HCT116 (cell line): ENCODE measurements at regions not wholly inside any gene's neighbourhood (a gene's known extent, or its start where the extent isn't known, plus 50 kb on each side); places are given as distances from the start of the nearest gene placed in this dataset.

Experiments used
- ATAC-seq: fragments of 200-7000 bp; cut with Tn5 transposase; 2 replicates; pipeline ENCODE4 v1.9.1; 2020; ENCODE audit warnings: mild to moderate bottlenecking, moderate library complexity
- BruUV-seq: library from RNA; stranded (reverse); fragments of 400-500 nt; replicated peaks from 2 replicates; lab custom pipeline; 2021; lab: Mats Ljungman, UMichigan
- CTCF ChIA-PET: fragments of 300-600 bp; sonication (Branson Sonifier 250); formaldehyde crosslinking; loops from one replicate; lab custom pipeline; 2021; ENCODE audit warnings: antibody characterized with exemption; lab: Charles Lee
- POLR2A ChIA-PET: fragments of 300-600, 350-600 bp; sonication (Branson Sonifier 250); formaldehyde crosslinking; loops from one replicate; lab custom pipeline; 2021; ENCODE audit warnings: antibody characterized with exemption; lab: Charles Lee
- RAD21 ChIA-PET, 2 experiments: fragments of 300-600 bp; sonication (Branson Sonifier 250); formaldehyde crosslinking; loops; one replicate each; lab custom pipeline; 2023; ENCODE audit warnings: low total read pairs in 2 of 2; ENCODE audit not compliant: uncharacterized antibody in 2 of 2, unreplicated experiment in 2 of 2, low non-redundant PET in 1 of 2; lab: Charles Lee
- DNase-seq: peaks from one replicate; pipeline ENCODE4 v3.0.0-alpha.2; 2010; ENCODE audit warnings: low read depth, low spot score
- H2AFZ ChIP-seq: fragments of 200-600 bp; shearing (Covaris generic), sonication (generic); 2 replicates; pipeline ENCODE4 v1.6.1; 2017; ENCODE audit warnings: low read depth, mixed run types, mixed read lengths, antibody characterized with exemption, low read length; ENCODE audit not compliant: poor library complexity, severe bottlenecking
- H3K27ac ChIP-seq: 2 replicates; pipeline ENCODE4 v1.5.1; 2012; ENCODE audit warnings: low read depth, low read length
- H3K27me3 ChIP-seq: fragments of 200-600 bp; sonication (generic); 2 replicates; pipeline ENCODE4 v1.6.1; 2016; ENCODE audit warnings: mixed run types, low read length, mixed read lengths; ENCODE audit not compliant: insufficient read depth
- H3K36me3 ChIP-seq, 2 experiments: fragments of 200-500 bp in 1 of 2; fragments of 200-600 bp in 1 of 2; sonication (Bioruptor generic) in 1 of 2; sonication (generic) in 1 of 2; 2 replicates each; pipeline versions ENCODE4 v1.5.1 to v1.6.1; 2014 to 2016; ENCODE audit warnings: low read length in 2 of 2, inconsistent platforms in 1 of 2, mixed read lengths in 1 of 2, mixed run types in 1 of 2; ENCODE audit not compliant: insufficient read depth in 2 of 2, control insufficient read depth in 1 of 2
- H3K4me1 ChIP-seq, 2 experiments: fragments of 200-600 bp in 1 of 2; sonication (generic) in 1 of 2; 2 replicates each; pipeline versions ENCODE4 v1.5.1 to v1.6.1; 2012 to 2017; ENCODE audit warnings: low read length in 2 of 2, inconsistent platforms in 1 of 2, mild to moderate bottlenecking in 1 of 2, mixed read lengths in 1 of 2, mixed run types in 1 of 2, moderate library complexity in 1 of 2; ENCODE audit not compliant: insufficient read depth in 2 of 2, control insufficient read depth in 1 of 2
- H3K4me2 ChIP-seq: fragments of 200-600 bp; sonication (generic); 2 replicates; pipeline ENCODE4 v1.6.1; 2017; ENCODE audit warnings: mixed run types, low read length, mixed read lengths
- H3K4me3 ChIP-seq, 2 experiments: fragments of 200-600 bp in 1 of 2; sonication (generic) in 1 of 2; replicated peaks in 1 of 2; 2 replicates each; pipeline ENCODE4 v1.5.1; 2011 to 2016; ENCODE audit warnings: low read length in 2 of 2, control low read depth in 1 of 2, low read depth in 1 of 2, mild to moderate bottlenecking in 1 of 2, mixed read lengths in 1 of 2, mixed run types in 1 of 2
- H3K79me2 ChIP-seq: fragments of 200-600 bp; sonication (generic); 2 replicates; pipeline ENCODE4 v1.6.1; 2017; ENCODE audit warnings: mild to moderate bottlenecking, mixed run types, low read length, moderate library complexity, mixed read lengths; ENCODE audit not compliant: insufficient read depth
- H3K9ac ChIP-seq: fragments of 200-600 bp; sonication (generic); 2 replicates; pipeline ENCODE4 v1.6.1; 2016; ENCODE audit warnings: low read length, mixed read lengths
- H3K9me2 ChIP-seq: fragments of 200-600 bp; sonication (generic), shearing (Covaris generic); 2 replicates; pipeline ENCODE4 v1.6.1; 2017; ENCODE audit warnings: mixed run types, mild to moderate bottlenecking, moderate library complexity; ENCODE audit not compliant: insufficient read depth
- H3K9me3 ChIP-seq, 2 experiments: fragments of 200-500 bp in 1 of 2; fragments of 200-600 bp in 1 of 2; sonication (Bioruptor generic) in 1 of 2; sonication (generic) in 1 of 2; 2 replicates each; pipeline ENCODE4 v1.6.1; 2014 to 2017; ENCODE audit warnings: low read length in 2 of 2, mixed read lengths in 2 of 2, inconsistent platforms in 1 of 2, low read depth in 1 of 2, mild to moderate bottlenecking in 1 of 2, mixed run types in 1 of 2, moderate library complexity in 1 of 2; ENCODE audit not compliant: control insufficient read depth in 1 of 2, insufficient read depth in 1 of 2
- H4K20me1 ChIP-seq: fragments of 200-600 bp; sonication (generic), shearing (Covaris generic); 2 replicates; pipeline ENCODE4 v1.6.1; 2017; ENCODE audit warnings: mixed run types, mild to moderate bottlenecking, moderate library complexity; ENCODE audit not compliant: insufficient read depth
- CBX3 ChIP-seq: IDR thresholded peaks from 2 replicates; pipeline ENCODE4 v1.6.1; 2012; ENCODE audit warnings: low read depth
- CEBPB ChIP-seq: IDR thresholded peaks from 2 replicates; pipeline ENCODE4 v1.6.1; 2012; ENCODE audit warnings: low read depth
- ELF1 ChIP-seq: IDR thresholded peaks from 2 replicates; pipeline ENCODE4 v1.6.1; 2012; ENCODE audit warnings: low read depth, borderline replicate concordance
- EZH2 ChIP-seq: fragments of 200-600 bp; sonication (generic); IDR thresholded peaks from 2 replicates; pipeline ENCODE4 v1.6.1; 2017; ENCODE audit warnings: antibody characterized with exemption, mixed run types
- EZH2phosphoT487 ChIP-seq: fragments of 200-600 bp; IDR thresholded peaks from 2 replicates; pipeline ENCODE4 v1.6.1; 2018; ENCODE audit warnings: antibody characterized with exemption, borderline replicate concordance
- MAX ChIP-seq: IDR thresholded peaks from 2 replicates; pipeline ENCODE4 v1.6.1; 2012
- POLR2AphosphoS5 ChIP-seq: IDR thresholded peaks from 2 replicates; pipeline ENCODE4 v1.6.1; 2011; ENCODE audit warnings: mild to moderate bottlenecking, low read depth, low read length, moderate library complexity
- SP1 ChIP-seq: IDR thresholded peaks from 2 replicates; pipeline ENCODE4 v1.6.1; 2012; ENCODE audit warnings: low read depth
- SRF ChIP-seq: IDR thresholded peaks from 2 replicates; pipeline ENCODE4 v1.6.1; 2012; ENCODE audit warnings: low read depth
- TCF7L2 ChIP-seq: IDR thresholded peaks from 2 replicates; pipeline ENCODE4 v1.7.0; 2011; ENCODE audit warnings: borderline replicate concordance, inconsistent platforms; ENCODE audit not compliant: insufficient read depth, insufficient read length; ENCODE audit errors: extremely low read depth
- YY1 ChIP-seq: IDR thresholded peaks from 2 replicates; pipeline ENCODE4 v1.6.1; 2011; ENCODE audit warnings: low read length, low read depth, moderate library complexity, mild to moderate bottlenecking; ENCODE audit not compliant: insufficient replicate concordance; ENCODE audit errors: extremely low read depth
- ZFX ChIP-seq: fragments of 450-650 bp; IDR thresholded peaks from 2 replicates; pipeline ENCODE4 v1.6.1; 2017
- ZNF274 ChIP-seq: fragments of 200-500 bp; sonication (Bioruptor generic); IDR thresholded peaks from 2 replicates; pipeline ENCODE4 v1.6.1; 2014; ENCODE audit warnings: mild to moderate bottlenecking, low read depth, low read length, inconsistent platforms
- intact Hi-C: fragments of 100-400 bp; cut with micrococcal nuclease; formaldehyde crosslinking; loops from 2 replicates; pipeline ENCODE4 v1.10.0; 2022
- TF ChIP-seq, protein P1 (sequence below): IDR thresholded peaks from 2 replicates; pipeline ENCODE4 v1.6.1; 2012; ENCODE audit warnings: low read depth
- TF ChIP-seq, protein P2 (sequence below): IDR thresholded peaks from 2 replicates; pipeline ENCODE4 v1.6.1; 2011; ENCODE audit warnings: mild to moderate bottlenecking, low read length, moderate library complexity; ENCODE audit not compliant: insufficient replicate concordance; ENCODE audit errors: extremely low read depth

DNA sequence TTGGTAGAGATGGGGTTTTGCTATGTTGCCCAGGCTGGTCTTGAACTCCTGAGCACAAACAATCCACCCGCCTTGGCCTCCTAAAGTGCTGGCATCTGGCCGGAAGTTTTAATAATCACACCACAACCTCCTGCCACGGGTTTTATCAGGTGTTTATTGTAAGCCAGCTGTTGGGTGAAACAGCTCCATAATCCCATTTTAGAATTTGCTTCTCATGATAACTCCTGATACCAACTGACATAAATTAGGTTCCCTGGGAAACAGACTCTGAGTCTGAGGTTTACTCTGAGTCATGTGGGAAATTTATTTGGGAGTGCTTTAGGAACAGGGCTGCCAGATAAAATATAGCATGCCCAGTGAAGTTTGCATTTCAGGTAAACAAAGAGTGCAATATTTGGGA lies 122.6 kb upstream of the MED13 start:
- H3K9ac ChIP-seq: no peak overlapping the region
- H3K36me3 ChIP-seq: no peaks in the 10 kb centered on the region
- DNase-seq (no peak), ATAC-seq (no peak)
- no peaks in the 10 kb centered on the region for H3K9me3 ChIP-seq
- no peaks in the 10 kb centered on the region for H4K20me1 ChIP-seq
- ChIA-PET CTCF (no interaction called here), POLR2A (no interaction called here), RAD21 (no interaction called here)
- TF ChIP-seq TCF7L2 (no peak), EZH2 (no peak), ZNF274 (no peak), CEBPB (no peak), CBX3 (no peak), MAX (no peak), ZFX (no peak), SRF (no peak)
- no peak overlapping the region for H2AFZ ChIP-seq
- no peaks in the 10 kb centered on the region for H3K79me2 ChIP-seq
- BruUV-seq: no TSS peak
- no peak overlapping the region for H3K4me2 ChIP-seq
- no peaks in the 10 kb centered on the region for H3K9me2 ChIP-seq
- H3K27me3 ChIP-seq: no peaks in the 10 kb centered on the region
- no peaks in the 10 kb centered on the region; a peak in 2 of 4 replicates for H3K4me1 ChIP-seq
- no peak overlapping the region for H3K4me3 ChIP-seq
- no peak overlapping the region for H3K27ac ChIP-seq
- intact Hi-C loops: no loop called here

GRCh38 chr17:62186841-62187240 lies 121.8 kb upstream of the MED13 start:
- intact Hi-C loops: no loop called here
- Histone ChIP-seq H3K4me1 (no peaks in the 10 kb centered on the region; a peak in 2 of 4 replicates), H3K9ac (no peak overlapping the region), H3K27me3 (no peaks in the 10 kb centered on the region), H2AFZ (no peak overlapping the region), H3K36me3 (no peaks in the 10 kb centered on the region), H4K20me1 (no peaks in the 10 kb centered on the region), H3K9me2 (no peaks in the 10 kb centered on the region), H3K79me2 (no peaks in the 10 kb centered on the region), H3K4me3 (no peak overlapping the region), H3K27ac (no peak overlapping the region), H3K9me3 (no peaks in the 10 kb centered on the region), H3K4me2 (no peak overlapping the region)
- no TSS peak for BruUV-seq
- ATAC-seq (no peak), DNase-seq (no peak)
- ChIA-PET POLR2A (no interaction called here), CTCF (no interaction called here), RAD21 (no interaction called here)
- TF ChIP-seq EZH2phosphoT487 (no peak), POLR2AphosphoS5 (no peak), EZH2 (no peak), YY1 (no peak), ELF1 (no peak), MAX (no peak), SP1 (no peak)
- TF ChIP-seq, protein P1, sequence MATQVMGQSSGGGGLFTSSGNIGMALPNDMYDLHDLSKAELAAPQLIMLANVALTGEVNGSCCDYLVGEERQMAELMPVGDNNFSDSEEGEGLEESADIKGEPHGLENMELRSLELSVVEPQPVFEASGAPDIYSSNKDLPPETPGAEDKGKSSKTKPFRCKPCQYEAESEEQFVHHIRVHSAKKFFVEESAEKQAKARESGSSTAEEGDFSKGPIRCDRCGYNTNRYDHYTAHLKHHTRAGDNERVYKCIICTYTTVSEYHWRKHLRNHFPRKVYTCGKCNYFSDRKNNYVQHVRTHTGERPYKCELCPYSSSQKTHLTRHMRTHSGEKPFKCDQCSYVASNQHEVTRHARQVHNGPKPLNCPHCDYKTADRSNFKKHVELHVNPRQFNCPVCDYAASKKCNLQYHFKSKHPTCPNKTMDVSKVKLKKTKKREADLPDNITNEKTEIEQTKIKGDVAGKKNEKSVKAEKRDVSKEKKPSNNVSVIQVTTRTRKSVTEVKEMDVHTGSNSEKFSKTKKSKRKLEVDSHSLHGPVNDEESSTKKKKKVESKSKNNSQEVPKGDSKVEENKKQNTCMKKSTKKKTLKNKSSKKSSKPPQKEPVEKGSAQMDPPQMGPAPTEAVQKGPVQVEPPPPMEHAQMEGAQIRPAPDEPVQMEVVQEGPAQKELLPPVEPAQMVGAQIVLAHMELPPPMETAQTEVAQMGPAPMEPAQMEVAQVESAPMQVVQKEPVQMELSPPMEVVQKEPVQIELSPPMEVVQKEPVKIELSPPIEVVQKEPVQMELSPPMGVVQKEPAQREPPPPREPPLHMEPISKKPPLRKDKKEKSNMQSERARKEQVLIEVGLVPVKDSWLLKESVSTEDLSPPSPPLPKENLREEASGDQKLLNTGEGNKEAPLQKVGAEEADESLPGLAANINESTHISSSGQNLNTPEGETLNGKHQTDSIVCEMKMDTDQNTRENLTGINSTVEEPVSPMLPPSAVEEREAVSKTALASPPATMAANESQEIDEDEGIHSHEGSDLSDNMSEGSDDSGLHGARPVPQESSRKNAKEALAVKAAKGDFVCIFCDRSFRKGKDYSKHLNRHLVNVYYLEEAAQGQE: no peak
- TF ChIP-seq, protein P2, sequence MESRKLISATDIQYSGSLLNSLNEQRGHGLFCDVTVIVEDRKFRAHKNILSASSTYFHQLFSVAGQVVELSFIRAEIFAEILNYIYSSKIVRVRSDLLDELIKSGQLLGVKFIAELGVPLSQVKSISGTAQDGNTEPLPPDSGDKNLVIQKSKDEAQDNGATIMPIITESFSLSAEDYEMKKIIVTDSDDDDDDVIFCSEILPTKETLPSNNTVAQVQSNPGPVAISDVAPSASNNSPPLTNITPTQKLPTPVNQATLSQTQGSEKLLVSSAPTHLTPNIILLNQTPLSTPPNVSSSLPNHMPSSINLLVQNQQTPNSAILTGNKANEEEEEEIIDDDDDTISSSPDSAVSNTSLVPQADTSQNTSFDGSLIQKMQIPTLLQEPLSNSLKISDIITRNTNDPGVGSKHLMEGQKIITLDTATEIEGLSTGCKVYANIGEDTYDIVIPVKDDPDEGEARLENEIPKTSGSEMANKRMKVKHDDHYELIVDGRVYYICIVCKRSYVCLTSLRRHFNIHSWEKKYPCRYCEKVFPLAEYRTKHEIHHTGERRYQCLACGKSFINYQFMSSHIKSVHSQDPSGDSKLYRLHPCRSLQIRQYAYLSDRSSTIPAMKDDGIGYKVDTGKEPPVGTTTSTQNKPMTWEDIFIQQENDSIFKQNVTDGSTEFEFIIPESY: no peak
